ENCODE measurements at regions not wholly inside any gene's neighbourhood (a gene's known extent, or its start where the extent isn't known, plus 50 kb on each side); places are given as distances from the start of the nearest gene placed in this dataset.
"Not testable (repeated sequence)": the region's sequence is repeated elsewhere in the genome, so short reads cannot be mapped to it uniquely, and the experiment has no call there.

DNA sequence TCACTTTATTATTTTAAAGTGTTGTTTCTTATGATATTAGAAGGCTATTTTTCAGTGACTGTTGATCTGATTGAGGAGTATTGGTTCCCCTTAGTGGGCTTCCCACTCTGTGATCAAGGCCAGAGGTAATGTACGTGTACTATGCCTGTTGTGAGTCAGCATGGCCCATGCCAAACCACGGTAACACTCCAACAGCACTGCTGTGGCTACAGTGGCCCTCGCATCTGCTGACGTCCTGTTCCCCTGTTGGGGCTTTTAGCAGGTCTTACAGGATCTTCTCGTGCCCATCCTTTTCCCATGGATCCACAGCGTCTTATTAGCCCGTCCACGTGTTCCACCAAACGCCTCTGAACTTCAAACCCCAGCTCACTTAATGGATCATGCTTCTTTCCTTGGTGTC is 964.6 kb upstream of the CELF2 start:
- no peak overlapping the region for H3K4me3 ChIP-seq (ENCODE audit: low read depth, low read length)
- TF ChIP-seq, protein P1, sequence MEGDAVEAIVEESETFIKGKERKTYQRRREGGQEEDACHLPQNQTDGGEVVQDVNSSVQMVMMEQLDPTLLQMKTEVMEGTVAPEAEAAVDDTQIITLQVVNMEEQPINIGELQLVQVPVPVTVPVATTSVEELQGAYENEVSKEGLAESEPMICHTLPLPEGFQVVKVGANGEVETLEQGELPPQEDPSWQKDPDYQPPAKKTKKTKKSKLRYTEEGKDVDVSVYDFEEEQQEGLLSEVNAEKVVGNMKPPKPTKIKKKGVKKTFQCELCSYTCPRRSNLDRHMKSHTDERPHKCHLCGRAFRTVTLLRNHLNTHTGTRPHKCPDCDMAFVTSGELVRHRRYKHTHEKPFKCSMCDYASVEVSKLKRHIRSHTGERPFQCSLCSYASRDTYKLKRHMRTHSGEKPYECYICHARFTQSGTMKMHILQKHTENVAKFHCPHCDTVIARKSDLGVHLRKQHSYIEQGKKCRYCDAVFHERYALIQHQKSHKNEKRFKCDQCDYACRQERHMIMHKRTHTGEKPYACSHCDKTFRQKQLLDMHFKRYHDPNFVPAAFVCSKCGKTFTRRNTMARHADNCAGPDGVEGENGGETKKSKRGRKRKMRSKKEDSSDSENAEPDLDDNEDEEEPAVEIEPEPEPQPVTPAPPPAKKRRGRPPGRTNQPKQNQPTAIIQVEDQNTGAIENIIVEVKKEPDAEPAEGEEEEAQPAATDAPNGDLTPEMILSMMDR (IDR thresholded peaks at IDR 0.05; ENCODE audit: borderline replicate concordance, insufficient read depth, low read depth, low read length): no peak

GRCh38 chr10:10054466-10054865 is 963.2 kb upstream of the CELF2 start:
- TF ChIP-seq, protein P1 (IDR thresholded peaks at IDR 0.05; ENCODE audit: borderline replicate concordance, insufficient read depth, low read depth, low read length): no peak
- no peak overlapping the region for H3K4me3 ChIP-seq (ENCODE audit: low read depth, low read length)

- TF ChIP-seq, protein P1 (IDR thresholded peaks at IDR 0.05; ENCODE audit: borderline replicate concordance, insufficient read depth, low read depth, low read length): no peak
- H3K4me3 ChIP-seq (ENCODE audit: low read depth, low read length): no peak overlapping the region
Measured at GRCh38 chr10:10055656-10056442, 961.8 kb upstream of the CELF2 start.

GRCh38 chr10:10056961-10057360 is 960.7 kb upstream of the CELF2 start:
- H3K4me3 ChIP-seq (ENCODE audit: low read depth, low read length): no peak overlapping the region
- TF ChIP-seq, protein P1 (IDR thresholded peaks at IDR 0.05; ENCODE audit: borderline replicate concordance, insufficient read depth, low read depth, low read length): no peak

DNA sequence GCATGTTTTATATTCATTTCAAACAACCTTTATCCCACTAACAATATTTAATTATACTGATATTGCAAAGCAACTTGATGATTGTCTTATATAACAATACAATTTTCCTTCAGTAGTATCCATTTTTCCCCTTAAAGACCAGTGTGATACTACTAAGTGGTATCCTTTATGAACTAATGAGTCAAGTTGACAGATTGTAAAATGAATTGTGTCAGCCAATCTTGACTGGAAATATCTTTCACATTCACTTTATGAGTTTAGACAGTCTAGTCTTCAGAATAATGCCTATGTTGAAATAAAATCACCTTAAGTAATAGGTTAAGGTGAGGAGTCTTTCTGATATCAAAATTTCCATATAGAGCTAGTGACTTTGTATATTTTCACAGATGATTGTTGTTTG is 950.0 kb upstream of the CELF2 start:
- TF ChIP-seq, protein P1 (IDR thresholded peaks at IDR 0.05; ENCODE audit: borderline replicate concordance, insufficient read depth, low read depth, low read length): no peak
- H3K4me3 ChIP-seq (ENCODE audit: low read depth, low read length): no peak overlapping the region

GRCh38 chr10:10074847-10075246 is 942.8 kb upstream of the CELF2 start:
- H3K4me3 ChIP-seq (ENCODE audit: low read depth, low read length): not testable (repeated sequence)

DNA sequence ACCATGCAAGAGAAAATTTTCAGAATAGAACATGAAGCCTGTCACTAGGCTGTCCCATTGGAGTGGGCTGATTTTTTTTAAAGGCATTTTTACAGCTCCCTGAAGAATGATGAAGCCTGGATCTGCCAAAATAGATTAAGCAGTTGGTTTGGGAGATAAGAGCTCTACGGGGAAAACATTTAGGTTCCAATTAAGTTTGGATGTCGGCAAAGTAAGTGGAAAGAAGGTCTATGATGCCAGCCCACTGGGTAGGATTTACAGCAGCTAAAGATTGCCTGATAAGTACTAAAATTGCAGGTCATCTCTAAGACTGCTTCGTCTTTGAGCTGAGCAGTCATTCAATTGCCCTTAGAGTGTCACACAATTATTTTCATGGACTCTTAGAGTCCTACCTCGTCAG is 939.2 kb upstream of the CELF2 start:
- TF ChIP-seq, protein P1 (IDR thresholded peaks at IDR 0.05; ENCODE audit: borderline replicate concordance, insufficient read depth, low read depth, low read length): no peak
- H3K4me3 ChIP-seq (ENCODE audit: low read depth, low read length): no peak overlapping the region

Measured in GM12875 (cell line).